ENCODE measurements at regions not wholly inside any gene's neighbourhood (a gene's known extent, or its start where the extent isn't known, plus 50 kb on each side); places are given as distances from the start of the nearest gene placed in this dataset.

DNA sequence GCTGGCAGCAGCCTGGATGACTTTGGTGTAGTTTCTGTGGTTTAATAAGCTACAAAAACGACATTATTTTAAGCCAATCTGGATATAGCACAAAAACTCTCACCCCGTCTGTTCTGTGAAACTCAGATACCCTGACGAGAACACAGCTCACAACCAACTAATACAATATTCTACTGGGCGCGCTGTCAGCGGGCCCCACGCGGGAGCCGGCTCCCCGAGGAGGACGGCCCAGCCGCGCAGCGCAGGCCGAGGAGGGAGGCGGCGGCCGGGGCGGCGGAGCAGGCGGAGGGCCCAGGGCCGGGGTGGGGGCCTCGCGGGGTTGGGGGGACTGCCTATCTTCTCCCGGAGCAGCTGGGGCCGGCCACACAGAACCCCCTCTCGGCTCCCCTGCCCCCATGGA is 87.2 kb upstream of the POU3F1 start:
- H3K4me1 Mint-ChIP-seq, result no peaks in the 10 kb centered on the region
- no peaks in the 10 kb centered on the region for H3K9me3 Mint-ChIP-seq
- H3K27me3 Mint-ChIP-seq, result peaks cover 70% of the 10 kb centered on the region
- no peak overlapping the region for H3K4me3 Mint-ChIP-seq
- POLR2A ChIA-PET, result no interaction called here
- no peak for ATAC-seq (ENCODE audit: low read depth)
- H3K27ac Mint-ChIP-seq, result no peak overlapping the region
- H3K36me3 Mint-ChIP-seq, result no peaks in the 10 kb centered on the region
- DNase-seq, result no peak

DNA sequence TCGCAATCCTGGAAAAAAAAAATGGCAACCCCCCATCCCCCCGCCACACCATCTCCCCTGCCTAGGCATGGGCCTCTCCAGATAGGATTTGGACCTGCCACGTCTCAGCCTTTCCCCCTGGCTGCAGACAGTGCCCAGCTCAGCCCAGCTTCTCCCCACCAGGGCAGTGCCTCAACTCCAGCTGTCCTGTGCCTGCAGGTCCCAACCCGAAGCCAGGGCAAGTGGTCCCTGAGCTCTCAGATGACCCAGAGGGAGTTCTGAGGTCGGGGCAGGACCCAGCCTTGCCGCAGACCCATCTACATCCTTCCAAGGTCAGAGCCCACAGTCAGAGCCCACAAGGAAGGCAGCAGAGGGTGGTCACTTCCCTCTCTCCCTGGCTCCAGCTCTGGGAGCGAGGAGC is 86.7 kb upstream of the POU3F1 start:
- DNase-seq, result no peak
- ATAC-seq (ENCODE audit: low read depth), result no peak
- Mint-ChIP-seq H3K27me3 (peaks cover 69% of the 10 kb centered on the region), H3K9me3 (no peaks in the 10 kb centered on the region), H3K4me1 (no peaks in the 10 kb centered on the region), H3K4me3 (no peak overlapping the region), H3K27ac (no peak overlapping the region), H3K36me3 (no peaks in the 10 kb centered on the region)
- POLR2A ChIA-PET, result no interaction called here

- POLR2A ChIA-PET, result no interaction called here
- DNase-seq (no peak), ATAC-seq (ENCODE audit: low read depth) (no peak)
- Mint-ChIP-seq H3K4me1 (no peaks in the 10 kb centered on the region), H3K4me3 (no peak overlapping the region), H3K27me3 (peaks cover 65% of the 10 kb centered on the region), H3K27ac (no peak overlapping the region), H3K36me3 (no peaks in the 10 kb centered on the region), H3K9me3 (no peaks in the 10 kb centered on the region)
Observed at GRCh38 chr1:38132681-38133080, 86.1 kb upstream of the POU3F1 start.

DNA sequence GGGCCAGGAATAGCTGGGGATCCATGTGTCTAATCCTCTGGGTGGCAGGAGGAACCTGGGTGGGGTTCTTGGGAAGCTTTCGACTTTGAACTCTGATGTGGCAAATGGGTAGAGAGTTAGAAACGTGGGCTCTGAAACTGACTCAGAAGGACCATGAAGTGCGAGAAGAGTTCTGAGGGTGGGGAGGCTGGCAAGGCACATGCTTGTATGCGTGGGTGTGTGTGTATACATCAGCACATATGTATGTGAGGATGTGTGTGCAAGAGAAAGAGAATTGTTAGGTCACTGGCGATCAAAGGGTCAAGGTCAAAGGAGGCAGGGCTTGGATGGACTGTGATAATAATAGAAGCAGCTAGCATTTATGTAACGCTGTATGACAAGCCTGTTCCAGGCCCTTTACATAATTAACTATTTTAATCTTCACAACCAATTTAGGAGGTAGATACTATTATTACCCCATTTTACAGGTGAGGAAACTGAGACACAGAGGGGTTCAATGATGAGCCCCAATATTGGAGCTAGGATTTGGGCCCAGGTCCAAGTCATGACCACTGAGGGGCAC is 84.5 kb upstream of the POU3F1 start:
- ATAC-seq (ENCODE audit: low read depth) (no peak), DNase-seq (no peak)
- H3K27me3 Mint-ChIP-seq, result peaks cover 53% of the 10 kb centered on the region
- H3K9me3 Mint-ChIP-seq, result no peaks in the 10 kb centered on the region
- no peak overlapping the region for H3K27ac Mint-ChIP-seq
- no peaks in the 10 kb centered on the region for H3K36me3 Mint-ChIP-seq
- POLR2A ChIA-PET, result no interaction called here
- H3K4me1 Mint-ChIP-seq, result no peaks in the 10 kb centered on the region
- no peak overlapping the region for H3K4me3 Mint-ChIP-seq

GRCh38 chr1:38129971-38130370 is 83.4 kb upstream of the POU3F1 start:
- Mint-ChIP-seq H3K36me3 (no peaks in the 10 kb centered on the region), H3K27me3 (peaks cover 42% of the 10 kb centered on the region), H3K9me3 (no peaks in the 10 kb centered on the region), H3K4me1 (no peaks in the 10 kb centered on the region), H3K4me3 (no peak overlapping the region), H3K27ac (no peak overlapping the region)
- no peak for ATAC-seq (ENCODE audit: low read depth)
- POLR2A ChIA-PET, result no interaction called here
- DNase-seq, result no peak

DNA sequence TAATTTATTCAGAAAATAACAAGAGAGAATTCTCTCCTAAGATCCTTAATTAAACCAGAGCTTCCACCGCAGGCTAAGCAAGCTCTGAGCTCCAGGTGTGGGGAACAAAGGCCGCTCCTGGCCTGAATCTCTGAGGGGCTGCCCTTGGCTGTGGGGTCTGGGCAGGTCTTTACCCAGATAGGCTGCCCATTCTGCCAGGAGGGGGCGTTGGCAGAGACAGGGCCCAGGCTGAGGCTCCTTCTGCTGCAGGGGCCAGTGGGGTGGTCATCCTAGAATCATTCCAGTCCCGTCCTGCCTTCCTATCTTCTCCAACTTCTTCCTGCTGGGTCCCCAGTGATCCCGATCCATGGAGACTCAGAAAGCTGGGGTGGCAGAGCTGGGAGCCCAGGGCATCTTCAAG is 82.9 kb upstream of the POU3F1 start:
- ATAC-seq (ENCODE audit: low read depth) (no peak), DNase-seq (no peak)
- Mint-ChIP-seq H3K27ac (no peak overlapping the region), H3K9me3 (no peaks in the 10 kb centered on the region), H3K4me1 (no peaks in the 10 kb centered on the region), H3K4me3 (no peak overlapping the region), H3K36me3 (no peaks in the 10 kb centered on the region), H3K27me3 (peaks cover 37% of the 10 kb centered on the region)
- POLR2A ChIA-PET, result no interaction called here

DNA sequence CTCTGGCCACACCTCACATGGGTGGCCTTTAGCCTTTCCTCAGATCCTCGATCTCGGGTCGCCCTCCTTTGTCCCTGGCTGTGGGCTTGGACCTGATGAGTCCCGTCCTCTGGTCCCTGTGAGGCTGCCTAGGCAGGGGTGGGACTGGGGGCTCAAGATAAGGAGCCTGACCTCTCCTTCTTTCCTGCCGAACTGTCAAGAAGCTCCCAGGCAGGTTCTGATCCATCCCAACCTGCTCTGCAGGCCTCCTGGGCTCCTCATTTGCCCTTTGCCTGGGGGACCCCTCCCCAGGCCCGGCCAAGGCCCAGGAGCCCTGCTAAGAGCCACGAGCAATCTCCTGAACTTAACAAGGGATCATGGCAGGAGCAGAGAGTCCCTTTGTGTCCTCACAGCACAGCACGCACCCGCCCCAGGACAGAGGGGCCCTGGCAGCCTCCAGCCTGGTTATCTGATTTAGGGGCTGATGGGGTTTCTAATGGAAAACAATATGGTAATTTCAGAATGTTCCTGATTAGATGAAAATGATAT is 82.4 kb upstream of the POU3F1 start:
- POLR2A ChIA-PET, result no interaction called here
- peaks cover 32% of the 10 kb centered on the region for H3K27me3 Mint-ChIP-seq
- H3K27ac Mint-ChIP-seq, result no peak overlapping the region
- no peaks in the 10 kb centered on the region for H3K4me1 Mint-ChIP-seq
- DNase-seq (no peak), ATAC-seq (ENCODE audit: low read depth) (no peak)
- no peaks in the 10 kb centered on the region for H3K36me3 Mint-ChIP-seq
- H3K4me3 Mint-ChIP-seq, result no peak overlapping the region
- H3K9me3 Mint-ChIP-seq, result no peaks in the 10 kb centered on the region

- no peak overlapping the region for H3K27ac Mint-ChIP-seq
- peaks cover 29% of the 10 kb centered on the region for H3K27me3 Mint-ChIP-seq
Observed at GRCh38 chr1:38128511-38128910, 81.9 kb upstream of the POU3F1 start.

DNA sequence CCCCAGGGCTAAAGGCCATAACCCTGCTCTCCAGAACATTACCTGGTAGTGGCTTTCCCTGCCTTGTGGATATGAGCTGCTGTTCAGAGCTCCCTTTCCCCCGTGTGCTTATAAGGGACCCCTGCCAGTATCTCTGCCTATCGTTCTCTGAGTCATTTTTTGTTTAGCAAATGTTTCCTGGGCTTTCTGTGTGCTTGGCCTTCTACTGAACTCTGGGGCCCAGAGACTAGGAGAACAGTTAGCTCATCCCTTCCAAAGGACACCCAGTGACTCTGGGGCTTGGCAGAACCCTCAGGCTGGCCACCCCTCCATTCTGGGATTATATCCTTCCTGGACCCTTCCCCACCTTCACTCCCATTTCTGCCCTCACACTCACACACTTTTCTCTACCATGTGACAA is 80.8 kb upstream of the POU3F1 start:
- Mint-ChIP-seq H3K27ac (no peak overlapping the region), H3K4me1 (no peaks in the 10 kb centered on the region), H3K27me3 (peaks cover 22% of the 10 kb centered on the region), H3K9me3 (no peaks in the 10 kb centered on the region), H3K4me3 (no peak overlapping the region), H3K36me3 (no peaks in the 10 kb centered on the region)
- POLR2A ChIA-PET, result no interaction called here
- no peak for ATAC-seq (ENCODE audit: low read depth)
- no peak for DNase-seq

More at GRCh38 chr1:38128511-38128910, 81.9 kb upstream of the POU3F1 start:
- Mint-ChIP-seq H3K4me3 (no peak overlapping the region), H3K36me3 (no peaks in the 10 kb centered on the region), H3K9me3 (no peaks in the 10 kb centered on the region), H3K4me1 (no peaks in the 10 kb centered on the region)
- POLR2A ChIA-PET, result no interaction called here
- no peak for ATAC-seq (ENCODE audit: low read depth)
- DNase-seq, result no peak

DNA sequence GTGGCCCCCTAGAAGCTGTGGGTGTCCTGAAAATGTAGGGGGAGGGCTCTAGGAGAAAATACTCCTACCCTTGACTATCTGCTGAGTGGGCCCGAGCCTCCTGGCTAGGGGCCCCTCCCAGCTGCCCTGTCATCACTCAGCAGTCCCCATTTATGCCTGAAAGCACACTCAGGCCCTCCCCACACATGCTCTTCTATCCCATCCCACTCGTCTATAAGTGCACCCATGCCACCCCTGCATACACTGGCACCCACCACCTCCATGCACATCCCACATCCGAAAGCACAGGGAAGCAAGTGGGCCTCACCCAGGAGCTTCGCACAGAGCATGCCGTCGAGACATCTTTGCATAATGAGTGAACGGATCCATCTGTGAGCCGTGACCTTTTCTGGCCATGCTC is 80.4 kb upstream of the POU3F1 start:
- H3K9me3 Mint-ChIP-seq, result no peaks in the 10 kb centered on the region
- no peak for ATAC-seq (ENCODE audit: low read depth)
- no peak overlapping the region for H3K4me3 Mint-ChIP-seq
- POLR2A ChIA-PET, result no interaction called here
- H3K27ac Mint-ChIP-seq, result no peak overlapping the region
- no peak for DNase-seq
- no peaks in the 10 kb centered on the region for H3K4me1 Mint-ChIP-seq
- no peaks in the 10 kb centered on the region for H3K36me3 Mint-ChIP-seq
- peaks cover 18% of the 10 kb centered on the region for H3K27me3 Mint-ChIP-seq

GRCh38 chr1:38125837-38126520 is 79.4 kb upstream of the POU3F1 start:
- Mint-ChIP-seq H3K27ac (no peak overlapping the region), H3K4me3 (no peak overlapping the region), H3K27me3 (peaks cover 9% of the 10 kb centered on the region), H3K4me1 (no peaks in the 10 kb centered on the region), H3K36me3 (no peaks in the 10 kb centered on the region), H3K9me3 (no peaks in the 10 kb centered on the region)
- ATAC-seq (ENCODE audit: low read depth) (no peak), DNase-seq (no peak)
- POLR2A ChIA-PET, result no interaction called here

DNA sequence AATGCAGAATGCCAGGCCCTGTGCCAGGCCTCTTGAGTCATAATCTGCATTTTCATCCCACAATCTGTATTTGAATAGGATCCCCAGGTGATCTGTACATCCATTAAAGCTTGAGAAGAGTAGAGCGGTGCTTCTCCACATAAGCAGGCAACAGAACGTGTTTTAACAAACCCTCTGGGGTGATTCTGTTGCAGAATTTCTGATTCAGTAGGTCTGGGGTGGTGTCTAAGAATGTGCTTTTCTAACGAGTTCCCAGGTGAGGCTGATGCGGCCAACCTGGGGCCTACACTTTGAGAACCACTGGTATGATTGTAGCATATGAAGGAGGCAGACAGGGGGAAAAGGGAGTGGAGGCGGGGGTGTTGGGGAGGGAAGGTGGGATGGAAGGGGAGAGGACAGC is 78.4 kb upstream of the POU3F1 start:
- Mint-ChIP-seq H3K36me3 (no peaks in the 10 kb centered on the region), H3K9me3 (no peaks in the 10 kb centered on the region), H3K4me3 (no peak overlapping the region), H3K4me1 (no peaks in the 10 kb centered on the region), H3K27me3 (peaks cover 5% of the 10 kb centered on the region), H3K27ac (no peak overlapping the region)
- no peak for ATAC-seq (ENCODE audit: low read depth)
- DNase-seq, result no peak
- POLR2A ChIA-PET, result no interaction called here

DNA sequence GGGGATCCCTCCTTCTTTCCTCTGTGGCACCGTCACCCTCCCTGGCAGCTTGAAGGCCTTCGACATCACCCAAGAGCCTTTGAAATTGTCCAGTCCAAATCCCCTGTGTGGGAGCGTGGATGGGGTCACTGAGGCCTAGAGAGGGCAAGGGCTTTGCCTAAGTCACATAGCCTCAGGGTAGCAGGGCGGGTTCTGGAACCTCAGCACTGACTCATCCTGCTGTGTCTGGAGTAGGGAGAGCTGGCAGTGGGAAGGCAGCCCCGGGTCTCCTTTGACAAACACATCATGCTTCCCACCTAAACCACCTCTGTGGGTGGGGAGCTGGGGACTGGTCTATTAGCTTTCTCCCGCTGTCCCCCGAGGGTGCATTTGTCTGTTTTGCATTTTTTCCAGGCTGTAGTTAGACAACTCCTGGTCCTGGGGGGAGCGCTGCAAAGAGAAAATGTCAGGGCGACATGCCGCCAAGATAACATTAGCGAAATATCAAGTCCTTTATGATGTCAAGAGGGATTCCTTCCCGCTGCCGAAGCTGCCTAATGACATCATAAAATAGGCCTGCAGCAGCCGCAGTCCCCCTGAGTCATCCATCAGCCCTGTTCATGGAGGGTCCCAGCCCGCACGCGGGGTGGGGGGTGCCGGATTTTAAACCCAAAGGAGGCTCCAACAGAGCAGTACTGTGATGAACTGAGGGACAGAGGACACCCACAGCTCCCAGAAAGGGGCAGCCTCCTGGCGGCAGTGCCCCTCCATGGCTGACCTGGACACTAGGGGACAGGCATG is 77.0 kb upstream of the POU3F1 start:
- POLR2A ChIA-PET, result no interaction called here
- Mint-ChIP-seq H3K9me3 (no peaks in the 10 kb centered on the region), H3K4me1 (no peaks in the 10 kb centered on the region), H3K27ac (no peak overlapping the region), H3K27me3 (peaks cover 5% of the 10 kb centered on the region), H3K36me3 (no peaks in the 10 kb centered on the region), H3K4me3 (no peak overlapping the region)
- no peak for ATAC-seq (ENCODE audit: low read depth)
- no peak for DNase-seq

DNA sequence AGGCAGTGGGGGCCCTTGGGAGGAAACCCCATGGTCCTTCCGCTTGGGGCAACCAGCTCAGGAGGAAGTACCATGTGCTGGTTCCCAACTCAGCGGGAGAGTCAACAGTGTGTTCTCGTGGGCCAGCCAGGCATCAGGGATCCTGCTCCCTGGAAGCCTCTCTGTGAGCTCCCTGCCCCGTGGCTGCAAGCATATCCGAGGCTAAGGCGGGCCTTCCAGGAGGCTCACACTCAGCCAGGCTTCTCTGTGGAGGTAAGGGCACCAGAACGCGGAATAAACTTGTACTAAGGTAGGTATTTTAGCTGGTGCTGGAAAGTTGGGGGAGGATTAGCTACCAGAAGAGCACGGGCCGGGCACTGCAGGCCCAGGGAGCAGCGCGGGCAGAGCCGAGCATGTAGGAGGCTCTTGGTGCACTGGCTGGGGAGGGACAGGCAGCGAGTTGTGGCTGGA is 74.7 kb upstream of the POU3F1 start:
- POLR2A ChIA-PET, result no interaction called here
- DNase-seq, result no peak
- Mint-ChIP-seq H3K9me3 (no peaks in the 10 kb centered on the region), H3K4me3 (no peak overlapping the region), H3K36me3 (no peaks in the 10 kb centered on the region), H3K27ac (no peak overlapping the region), H3K4me1 (no peaks in the 10 kb centered on the region), H3K27me3 (peaks cover 5% of the 10 kb centered on the region)
- no peak for ATAC-seq (ENCODE audit: low read depth)

All from activated naive CD8-positive, alpha-beta T cell treated with anti-CD3 and anti-CD28 coated beads, Interleukin-2, amount 10 ng/mL, durations not matched to agents 7 days and 5 days (primary cell).